Activated naive CD8-positive, alpha-beta T cell treated with anti-CD3 and anti-CD28 coated beads, Interleukin-2, amount 10 ng/mL, durations not matched to agents 7 days and 5 days (primary cell): ENCODE measurements at regions not wholly inside any gene's neighbourhood (a gene's known extent, or its start where the extent isn't known, plus 50 kb on each side); places are given as distances from the start of the nearest gene placed in this dataset.
"Not testable (repeated sequence)": the region's sequence is repeated elsewhere in the genome, so short reads cannot be mapped to it uniquely, and the experiment has no call there.

Experiments
- ATAC-seq: fragments of 150-1000 bp; cut with Tn5 transposase; one replicate; pipeline ENCODE4 v1.10.0; 2021; ENCODE audit warnings: low read depth, moderate library complexity
- POLR2A ChIA-PET: fragments of 350-600 bp; sonication (Branson Sonifier 250); formaldehyde crosslinking; loops from one replicate; lab custom pipeline; 2021; ENCODE audit warnings: antibody characterized with exemption; lab: Charles Lee
- DNase-seq: peaks from one replicate; pipeline ENCODE4 v3.0.0; 2021
- H3K27ac Mint-ChIP-seq: one replicate; pipeline ENCODE4 v1.8.0; 2022; ENCODE audit warnings: mild to moderate bottlenecking, mixed read lengths
- H3K27me3 Mint-ChIP-seq: one replicate; pipeline ENCODE4 v1.8.0; 2022; ENCODE audit warnings: mild to moderate bottlenecking, moderate library complexity, mixed read lengths
- H3K36me3 Mint-ChIP-seq: one replicate; pipeline ENCODE4 v1.8.0; 2021; ENCODE audit warnings: mild to moderate bottlenecking, mixed read lengths
- H3K4me1 Mint-ChIP-seq: one replicate; pipeline ENCODE4 v1.8.0; 2021; ENCODE audit warnings: mixed read lengths
- H3K4me3 Mint-ChIP-seq: one replicate; pipeline ENCODE4 v1.8.0; 2022; ENCODE audit warnings: mild to moderate bottlenecking, moderate library complexity, mixed read lengths
- H3K9me3 Mint-ChIP-seq: one replicate; pipeline ENCODE4 v1.8.0; 2021; ENCODE audit warnings: mixed read lengths

GRCh38 chr5:7244208-7244607, 151.7 kb upstream of the ADCY2 start:
- H3K36me3 Mint-ChIP-seq: no peaks in the 10 kb centered on the region
- H3K27me3 Mint-ChIP-seq: no peaks in the 10 kb centered on the region
- no peak overlapping the region for H3K4me3 Mint-ChIP-seq
- DNase-seq: no peak
- H3K27ac Mint-ChIP-seq: no peak overlapping the region
- no peaks in the 10 kb centered on the region for H3K4me1 Mint-ChIP-seq
- POLR2A ChIA-PET: no interaction called here
- ATAC-seq: no peak
- no peaks in the 10 kb centered on the region for H3K9me3 Mint-ChIP-seq

GRCh38 chr5:7245121-7245651, 150.8 kb upstream of the ADCY2 start:
- Mint-ChIP-seq H3K9me3 (no peaks in the 10 kb centered on the region), H3K4me1 (no peaks in the 10 kb centered on the region), H3K4me3 (no peak overlapping the region), H3K27me3 (no peaks in the 10 kb centered on the region), H3K36me3 (no peaks in the 10 kb centered on the region), H3K27ac (no peak overlapping the region)
- no peak for ATAC-seq
- POLR2A ChIA-PET: no interaction called here
- DNase-seq: no peak

GRCh38 chr5:7246287-7246686, 149.7 kb upstream of the ADCY2 start:
- H3K27me3 Mint-ChIP-seq: peaks cover 2% of the 10 kb centered on the region

GRCh38 chr5:7250004-7250403, 145.9 kb upstream of the ADCY2 start:
- DNase-seq (no peak), ATAC-seq (no peak)
- POLR2A ChIA-PET: no interaction called here
- Mint-ChIP-seq H3K4me1 (no peaks in the 10 kb centered on the region), H3K9me3 (no peaks in the 10 kb centered on the region), H3K27me3 (peaks cover 2% of the 10 kb centered on the region), H3K27ac (no peak overlapping the region), H3K36me3 (no peaks in the 10 kb centered on the region), H3K4me3 (no peak overlapping the region)

More at GRCh38 chr5:7246287-7246686, 149.7 kb upstream of the ADCY2 start:
- no peak overlapping the region for H3K27ac Mint-ChIP-seq
- no peaks in the 10 kb centered on the region for H3K9me3 Mint-ChIP-seq
- H3K36me3 Mint-ChIP-seq: no peaks in the 10 kb centered on the region
- POLR2A ChIA-PET: no interaction called here
- DNase-seq (no peak), ATAC-seq (no peak)
- H3K4me3 Mint-ChIP-seq: no peak overlapping the region
- no peaks in the 10 kb centered on the region for H3K4me1 Mint-ChIP-seq

DNA sequence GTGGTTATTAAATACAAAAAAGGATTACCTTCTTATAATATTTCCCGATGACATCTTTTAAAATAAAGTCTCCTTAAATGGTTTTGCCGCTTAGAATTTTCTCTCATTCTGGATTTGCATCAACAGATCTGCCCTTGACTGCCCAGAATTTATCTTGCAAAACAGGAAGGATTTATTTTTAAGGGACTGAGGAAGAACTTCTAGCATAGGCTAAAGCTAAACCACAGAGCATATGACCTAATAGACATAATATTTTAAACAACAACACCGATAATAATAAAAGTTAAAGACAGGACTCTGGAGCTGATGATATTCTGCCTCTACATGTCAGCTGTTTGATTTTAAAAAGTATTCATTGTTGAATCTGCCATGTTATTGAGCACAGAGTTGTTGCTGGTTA, 145.3 kb upstream of the ADCY2 start:
- DNase-seq (no peak), ATAC-seq (no peak)
- no peaks in the 10 kb centered on the region for H3K36me3 Mint-ChIP-seq
- H3K27me3 Mint-ChIP-seq: peaks cover 2% of the 10 kb centered on the region
- no peaks in the 10 kb centered on the region for H3K4me1 Mint-ChIP-seq
- no peak overlapping the region for H3K27ac Mint-ChIP-seq
- no peaks in the 10 kb centered on the region for H3K9me3 Mint-ChIP-seq
- H3K4me3 Mint-ChIP-seq: no peak overlapping the region
- POLR2A ChIA-PET: no interaction called here

GRCh38 chr5:7251132-7251531, 144.8 kb upstream of the ADCY2 start:
- H3K4me1 Mint-ChIP-seq: no peaks in the 10 kb centered on the region
- DNase-seq: no peak
- ATAC-seq: no peak
- H3K36me3 Mint-ChIP-seq: no peaks in the 10 kb centered on the region
- no peaks in the 10 kb centered on the region for H3K9me3 Mint-ChIP-seq
- POLR2A ChIA-PET: no interaction called here
- H3K27ac Mint-ChIP-seq: no peak overlapping the region
- H3K4me3 Mint-ChIP-seq: no peak overlapping the region
- peaks cover 2% of the 10 kb centered on the region for H3K27me3 Mint-ChIP-seq

DNA sequence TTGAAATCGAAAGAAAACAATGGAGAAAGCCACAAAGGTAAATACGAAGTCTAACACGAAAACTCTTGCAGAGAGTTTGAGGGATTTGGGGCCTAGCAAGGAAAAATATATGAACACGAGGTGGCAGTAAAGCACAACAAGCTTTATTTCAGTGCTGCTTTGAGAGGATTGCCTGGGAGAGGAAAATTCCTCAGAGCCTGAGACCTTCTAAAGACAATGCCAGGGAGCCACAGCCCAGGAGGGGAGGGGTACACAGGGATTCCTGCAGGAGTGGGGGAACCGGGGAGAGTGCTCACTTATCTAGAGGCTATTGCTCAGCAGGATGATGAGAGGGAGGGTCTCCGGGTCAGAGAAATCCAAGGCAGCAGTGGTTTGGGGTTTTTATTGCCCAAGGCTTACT, 134.9 kb upstream of the ADCY2 start:
- no peak for DNase-seq
- POLR2A ChIA-PET: no interaction called here

GRCh38 chr5:7261900-7262299, 134.0 kb upstream of the ADCY2 start:
- H3K4me1 Mint-ChIP-seq: no peaks in the 10 kb centered on the region
- no peaks in the 10 kb centered on the region for H3K36me3 Mint-ChIP-seq
- peaks cover 2% of the 10 kb centered on the region for H3K27me3 Mint-ChIP-seq
- POLR2A ChIA-PET: no interaction called here
- no peak overlapping the region for H3K27ac Mint-ChIP-seq
- no peak overlapping the region for H3K4me3 Mint-ChIP-seq
- no peak for ATAC-seq
- DNase-seq: no peak
- H3K9me3 Mint-ChIP-seq: no peaks in the 10 kb centered on the region

More for the DNA sequence above, 134.9 kb upstream of the ADCY2 start:
- no peaks in the 10 kb centered on the region for H3K4me1 Mint-ChIP-seq
- H3K27ac Mint-ChIP-seq: no peak overlapping the region
- no peak for ATAC-seq
- no peaks in the 10 kb centered on the region for H3K36me3 Mint-ChIP-seq
- no peak overlapping the region for H3K4me3 Mint-ChIP-seq
- peaks cover 4% of the 10 kb centered on the region for H3K27me3 Mint-ChIP-seq
- H3K9me3 Mint-ChIP-seq: no peaks in the 10 kb centered on the region

GRCh38 chr5:7263398-7264015, 132.4 kb upstream of the ADCY2 start:
- H3K36me3 Mint-ChIP-seq, H3K4me1 Mint-ChIP-seq, H3K4me3 Mint-ChIP-seq, ATAC-seq, DNase-seq, H3K9me3 Mint-ChIP-seq, POLR2A ChIA-PET, H3K27me3 Mint-ChIP-seq, H3K27ac Mint-ChIP-seq: not testable (repeated sequence)

GRCh38 chr5:7265776-7266175, 130.2 kb upstream of the ADCY2 start:
- H3K9me3 Mint-ChIP-seq, H3K27me3 Mint-ChIP-seq, H3K27ac Mint-ChIP-seq, POLR2A ChIA-PET, H3K4me3 Mint-ChIP-seq, H3K4me1 Mint-ChIP-seq, ATAC-seq, H3K36me3 Mint-ChIP-seq, DNase-seq: not testable (repeated sequence)

- H3K36me3 Mint-ChIP-seq, ATAC-seq, H3K4me1 Mint-ChIP-seq, DNase-seq, POLR2A ChIA-PET, H3K27me3 Mint-ChIP-seq, H3K27ac Mint-ChIP-seq, H3K4me3 Mint-ChIP-seq, H3K9me3 Mint-ChIP-seq: not testable (repeated sequence)
Observed at GRCh38 chr5:7268722-7269121, 127.2 kb upstream of the ADCY2 start.

DNA sequence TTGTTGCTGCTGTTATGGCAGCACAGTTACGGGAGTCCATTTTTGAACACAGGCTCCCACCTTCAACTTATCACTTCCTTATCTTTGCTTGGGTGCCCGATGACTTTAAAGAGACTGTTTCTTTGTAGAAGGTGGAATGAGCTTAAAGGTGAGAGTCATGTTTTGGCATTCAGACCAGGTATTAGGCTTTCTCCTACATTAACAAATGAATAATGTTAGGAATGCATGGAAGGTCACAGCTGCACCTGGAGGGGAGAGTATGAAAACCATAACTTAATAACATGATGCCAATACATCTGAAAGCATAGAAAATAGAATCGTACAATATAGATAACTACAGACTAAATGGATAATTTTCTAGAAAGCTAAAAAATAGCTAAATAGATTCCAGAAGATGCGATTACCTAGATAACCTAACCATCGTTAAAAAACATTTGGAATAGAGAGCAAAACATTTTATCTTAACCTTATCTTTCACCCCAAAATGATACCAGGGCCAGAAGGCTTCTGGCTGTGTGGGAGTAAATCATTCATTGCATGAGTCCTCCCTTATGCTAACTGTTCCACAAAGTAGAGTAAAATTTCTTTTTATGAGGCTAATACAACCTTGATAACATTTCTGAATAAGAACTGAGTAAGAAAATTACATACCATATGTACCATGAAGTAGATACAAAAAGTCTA, 126.2 kb upstream of the ADCY2 start:
- no peak for DNase-seq
- Mint-ChIP-seq H3K9me3 (peaks cover 1% of the 10 kb centered on the region), H3K4me1 (no peaks in the 10 kb centered on the region), H3K27ac (no peak overlapping the region), H3K4me3 (no peak overlapping the region), H3K27me3 (peaks cover 3% of the 10 kb centered on the region), H3K36me3 (no peaks in the 10 kb centered on the region)
- POLR2A ChIA-PET: no interaction called here
- no peak for ATAC-seq

- H3K27ac Mint-ChIP-seq: no peak overlapping the region
- H3K27me3 Mint-ChIP-seq: peaks cover 2% of the 10 kb centered on the region
- POLR2A ChIA-PET: no interaction called here
- DNase-seq (no peak), ATAC-seq (no peak)
- no peaks in the 10 kb centered on the region for H3K36me3 Mint-ChIP-seq
- H3K4me1 Mint-ChIP-seq: no peaks in the 10 kb centered on the region
- H3K4me3 Mint-ChIP-seq: no peak overlapping the region
- H3K9me3 Mint-ChIP-seq: peaks cover 1% of the 10 kb centered on the region
Observed at GRCh38 chr5:7271435-7272084, 124.4 kb upstream of the ADCY2 start.
